Breast epithelium (tissue), 4 donors: ENCODE measurements at regions not wholly inside any gene's neighbourhood (a gene's known extent, or its start where the extent isn't known, plus 50 kb on each side); places are given as distances from the start of the nearest gene placed in this dataset.

ENCODE experiments used
- DNase-seq, 2 donors: peaks; one replicate each; pipeline ENCODE4 v3.0.0-alpha.2; 2019; ENCODE audit warnings: low spot score in 2 of 2
- H3K27ac ChIP-seq, 2 donors: fragments of 200-600 bp; sonication (generic) in 1 of 2; one replicate each; pipeline ENCODE4 v1.5.1; 2016 to 2019; ENCODE audit warnings: mild to moderate bottlenecking in 1 of 2
- H3K27me3 ChIP-seq, 2 donors: fragments of 200-600 bp; sonication (generic) in 1 of 2; one replicate each; pipeline versions ENCODE4 v1.5.1 to v1.6.0; 2017 to 2019; ENCODE audit warnings: control low read depth in 1 of 2, mild to moderate bottlenecking in 1 of 2
- H3K36me3 ChIP-seq: fragments of 200-600 bp; one replicate; pipeline ENCODE4 v1.5.1; 2019
- H3K4me1 ChIP-seq, 2 donors: fragments of 200-600 bp; sonication (generic); one replicate each; pipeline ENCODE4 v1.5.1; 2016 to 2019; ENCODE audit warnings: control low read depth in 1 of 2
- H3K4me3 ChIP-seq, 3 donors: fragments of 200-600 bp; sonication (generic); 1 replicate in 2 of 3; 2 replicates in 1 of 3; pipeline ENCODE4 v1.5.1; 2016 to 2019; ENCODE audit warnings: mild to moderate bottlenecking in 3 of 3, moderate library complexity in 2 of 3
- H3K9me3 ChIP-seq, 2 donors: fragments of 200-600 bp; sonication (generic) in 1 of 2; one replicate each; pipeline ENCODE4 v1.5.1; 2016 to 2019; ENCODE audit warnings: control low read depth in 1 of 2
- CTCF ChIP-seq, 3 donors: fragments of 450-650 bp; IDR thresholded peaks; one replicate each; pipeline ENCODE4 v1.5.1; 2016 to 2017; ENCODE audit warnings: antibody characterized with exemption in 3 of 3, mild to moderate bottlenecking in 3 of 3, moderate library complexity in 3 of 3
- POLR2A ChIP-seq: fragments of 450-650 bp; IDR thresholded peaks from one replicate; pipeline ENCODE4 v1.6.1; 2016; ENCODE audit warnings: antibody characterized with exemption, mild to moderate bottlenecking, moderate library complexity
- POLR2AphosphoS5 ChIP-seq, 3 donors: sonication (generic); formaldehyde crosslinking; IDR thresholded peaks; one replicate each; pipeline ENCODE4 v1.6.1; 2017; ENCODE audit warnings: antibody characterized with exemption in 3 of 3
- intact Hi-C: fragments of 100-400 bp; cut with DNase I; formaldehyde crosslinking; loops from one replicate; pipeline ENCODE4 v1.15.1; 2023; ENCODE audit warnings: low total_unique reads

DNA sequence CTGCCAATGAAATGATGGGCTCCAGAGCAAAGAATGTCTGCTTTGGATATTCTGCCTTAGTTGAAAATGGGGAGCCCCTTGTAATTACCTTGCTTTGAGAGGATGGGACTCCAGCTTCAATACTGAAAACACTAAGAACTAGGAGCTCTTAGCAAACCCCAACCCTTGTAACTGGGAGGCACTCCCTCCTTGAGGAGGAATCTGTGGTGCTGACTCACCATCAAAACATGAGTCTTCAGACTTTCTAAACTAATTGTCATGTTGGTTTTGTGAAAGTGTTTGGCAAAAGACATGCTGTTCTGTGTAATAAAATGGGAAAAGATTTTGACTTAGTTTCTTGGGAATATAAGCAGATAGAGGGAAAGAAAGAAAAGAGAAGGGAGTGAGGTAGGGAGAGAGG lies 91.9 kb upstream of the PTPRD start:
- Histone ChIP-seq H3K27me3 (no peaks in the 10 kb centered on the region), H3K27ac (no peak overlapping the region), H3K9me3 (no peaks in the 10 kb centered on the region), H3K36me3 (no peaks in the 10 kb centered on the region), H3K4me1 (no peaks in the 10 kb centered on the region), H3K4me3 (no peak overlapping the region)
- no peak for DNase-seq
- intact Hi-C loops: no loop called here
- no peak for TF ChIP-seq CTCF (IDR thresholded peaks at IDR 0.05)
- TF ChIP-seq POLR2A: no peak
- no peak for TF ChIP-seq POLR2AphosphoS5 (IDR thresholded peaks at IDR 0.05)

DNA sequence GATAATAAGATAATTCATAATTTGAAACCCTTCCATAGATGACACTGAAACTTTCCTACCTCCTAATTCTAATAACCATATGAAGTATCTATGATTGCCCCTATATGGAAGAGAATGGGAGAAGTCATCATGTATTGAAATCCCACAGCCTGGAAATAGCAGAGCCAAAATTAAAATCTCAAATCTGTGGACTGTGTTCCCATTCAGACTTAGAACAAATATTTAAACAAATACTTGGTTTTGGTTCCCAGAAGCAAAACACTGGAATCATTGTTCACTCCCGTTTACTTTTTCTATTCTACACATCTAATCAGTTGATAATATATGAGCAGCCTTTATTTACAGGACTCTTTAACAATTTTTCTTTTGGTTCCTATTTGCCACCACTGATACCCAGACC lies 92.6 kb upstream of the PTPRD start:
- DNase-seq: no peak
- intact Hi-C loops: no loop called here
- Histone ChIP-seq H3K4me1 (no peaks in the 10 kb centered on the region), H3K36me3 (no peaks in the 10 kb centered on the region), H3K27ac (no peak overlapping the region), H3K4me3 (no peak overlapping the region), H3K9me3 (no peaks in the 10 kb centered on the region), H3K27me3 (no peaks in the 10 kb centered on the region)
- no peak for TF ChIP-seq POLR2AphosphoS5 (IDR thresholded peaks at IDR 0.05)
- TF ChIP-seq POLR2A: no peak
- TF ChIP-seq CTCF (IDR thresholded peaks at IDR 0.05): no peak

GRCh38 chr9:10706788-10707187 lies 94.0 kb upstream of the PTPRD start:
- H3K4me1 ChIP-seq: no peaks in the 10 kb centered on the region
- TF ChIP-seq POLR2AphosphoS5 (IDR thresholded peaks at IDR 0.05) (no peak), POLR2A (no peak), CTCF (IDR thresholded peaks at IDR 0.05) (no peak)
- no peaks in the 10 kb centered on the region for H3K36me3 ChIP-seq
- H3K9me3 ChIP-seq: no peaks in the 10 kb centered on the region
- no peak for DNase-seq
- intact Hi-C loops: no loop called here
- H3K27ac ChIP-seq: no peak overlapping the region
- no peaks in the 10 kb centered on the region for H3K27me3 ChIP-seq
- no peak overlapping the region for H3K4me3 ChIP-seq

GRCh38 chr9:10721301-10721700 lies 108.5 kb upstream of the PTPRD start:
- intact Hi-C loops: no loop called here

DNA sequence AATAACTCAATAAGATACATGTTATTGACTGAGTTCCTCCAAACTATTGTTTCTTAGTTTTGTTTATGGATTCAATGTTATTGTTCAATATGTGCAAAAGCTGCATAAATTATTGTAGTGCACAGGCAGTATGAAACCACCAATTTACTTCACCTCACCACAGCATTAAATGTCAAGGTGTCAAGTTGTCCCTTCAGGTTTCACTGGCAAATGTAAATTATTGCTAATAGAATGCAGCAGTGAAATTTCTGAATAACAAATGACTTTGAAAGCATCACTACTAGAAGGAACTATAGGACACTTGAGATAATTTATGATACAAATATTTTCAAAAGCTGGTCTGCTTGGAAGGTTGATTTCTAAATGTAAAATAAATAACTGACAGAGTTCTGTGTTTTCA lies 116.4 kb upstream of the PTPRD start:
- TF ChIP-seq CTCF (IDR thresholded peaks at IDR 0.05) (no peak), POLR2AphosphoS5 (IDR thresholded peaks at IDR 0.05) (no peak), POLR2A (no peak)
- H3K36me3 ChIP-seq: no peaks in the 10 kb centered on the region
- H3K27ac ChIP-seq: no peak overlapping the region
- no peak for DNase-seq
- intact Hi-C loops: no loop called here
- H3K4me1 ChIP-seq: no peaks in the 10 kb centered on the region
- H3K9me3 ChIP-seq: no peaks in the 10 kb centered on the region
- no peak overlapping the region for H3K4me3 ChIP-seq
- no peaks in the 10 kb centered on the region for H3K27me3 ChIP-seq

More at GRCh38 chr9:10721301-10721700, 108.5 kb upstream of the PTPRD start:
- no peaks in the 10 kb centered on the region for H3K9me3 ChIP-seq
- TF ChIP-seq POLR2A: no peak
- TF ChIP-seq POLR2AphosphoS5 (IDR thresholded peaks at IDR 0.05): no peak
- no peak for TF ChIP-seq CTCF (IDR thresholded peaks at IDR 0.05)
- DNase-seq: no peak
- H3K27me3 ChIP-seq: no peaks in the 10 kb centered on the region
- H3K36me3 ChIP-seq: no peaks in the 10 kb centered on the region
- no peaks in the 10 kb centered on the region for H3K4me1 ChIP-seq
- H3K4me3 ChIP-seq: no peak overlapping the region
- H3K27ac ChIP-seq: no peak overlapping the region
